ENCODE measurements at regions not wholly inside any gene's neighbourhood (a gene's known extent, or its start where the extent isn't known, plus 50 kb on each side); places are given as distances from the start of the nearest gene placed in this dataset.

DNA sequence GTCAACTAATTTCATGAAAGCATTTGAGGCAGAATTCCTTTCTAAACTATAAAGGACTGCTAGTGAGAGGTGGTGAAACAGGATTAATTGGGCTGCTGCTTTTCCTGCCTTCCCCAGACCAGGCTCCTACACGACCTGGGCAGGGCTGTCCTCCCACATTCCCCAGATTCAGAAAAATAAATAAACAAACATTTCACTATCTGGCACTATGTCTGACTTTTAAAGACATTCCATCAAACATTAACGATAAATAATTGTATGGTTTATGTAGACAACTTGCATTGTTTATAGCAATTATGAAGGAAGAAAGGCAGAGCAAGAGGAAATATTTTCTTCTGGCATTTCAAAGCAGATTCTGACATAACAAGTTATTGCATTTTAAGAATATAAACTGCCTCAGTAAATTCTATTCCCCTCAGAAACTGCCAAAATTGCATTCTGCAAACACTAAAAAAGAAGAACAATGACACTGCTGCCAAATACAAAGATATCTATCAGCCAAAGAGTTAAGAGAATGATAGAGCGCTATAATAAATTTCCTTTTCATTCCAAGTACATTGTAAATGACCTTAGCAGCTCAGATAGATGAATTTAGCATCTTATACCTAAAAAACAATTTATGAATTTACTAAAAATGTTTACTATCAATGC, 214.7 kb upstream of the INTU start:
- no peaks in the 10 kb centered on the region for H3K4me1 ChIP-seq (ENCODE audit: control insufficient read depth in 4 of 4, insufficient read depth in 4 of 4, low read length in 3 of 4)
- no peak overlapping the region for H3K9ac ChIP-seq (ENCODE audit: low read depth in 1 of 2, low read length in 2 of 2)
- H3K4me3 ChIP-seq (ENCODE audit: low read depth in 1 of 3, low read length in 3 of 3) = no peak overlapping the region
- H3K27me3 ChIP-seq (ENCODE audit: control insufficient read depth in 4 of 4, insufficient read depth in 4 of 4, low read length in 3 of 4) = no peaks in the 10 kb centered on the region
- DNase-seq (ENCODE audit: low spot score) = no peak
- 44% methylated on average over 3 of the region's 3 CpGs for WGBS
- no peak overlapping the region for H3K27ac ChIP-seq (ENCODE audit: low read depth in 1 of 2, low read length in 2 of 2)
- TF ChIP-seq GABPA (IDR thresholded peaks at IDR 0.05 in 1 of 2, conservative IDR thresholded peaks at IDR 0.05 in 1 of 2) (no peak), EGR1 (IDR thresholded peaks at IDR 0.05; ENCODE audit: low read depth in 2 of 2) (no peak), TAF1 (conservative IDR thresholded peaks at IDR 0.05) (no peak), JUND (IDR thresholded peaks at IDR 0.05) (no peak), SP1 (IDR thresholded peaks at IDR 0.05) (no peak), YY1 (IDR thresholded peaks at IDR 0.05) (no peak), MAX (IDR thresholded peaks at IDR 0.05) (no peak), HNF4G (IDR thresholded peaks at IDR 0.05) (no peak), FOXA2 (IDR thresholded peaks at IDR 0.05) (no peak), HNF4A (conservative IDR thresholded peaks at IDR 0.05) (no peak)
- TF ChIP-seq, protein P1, sequence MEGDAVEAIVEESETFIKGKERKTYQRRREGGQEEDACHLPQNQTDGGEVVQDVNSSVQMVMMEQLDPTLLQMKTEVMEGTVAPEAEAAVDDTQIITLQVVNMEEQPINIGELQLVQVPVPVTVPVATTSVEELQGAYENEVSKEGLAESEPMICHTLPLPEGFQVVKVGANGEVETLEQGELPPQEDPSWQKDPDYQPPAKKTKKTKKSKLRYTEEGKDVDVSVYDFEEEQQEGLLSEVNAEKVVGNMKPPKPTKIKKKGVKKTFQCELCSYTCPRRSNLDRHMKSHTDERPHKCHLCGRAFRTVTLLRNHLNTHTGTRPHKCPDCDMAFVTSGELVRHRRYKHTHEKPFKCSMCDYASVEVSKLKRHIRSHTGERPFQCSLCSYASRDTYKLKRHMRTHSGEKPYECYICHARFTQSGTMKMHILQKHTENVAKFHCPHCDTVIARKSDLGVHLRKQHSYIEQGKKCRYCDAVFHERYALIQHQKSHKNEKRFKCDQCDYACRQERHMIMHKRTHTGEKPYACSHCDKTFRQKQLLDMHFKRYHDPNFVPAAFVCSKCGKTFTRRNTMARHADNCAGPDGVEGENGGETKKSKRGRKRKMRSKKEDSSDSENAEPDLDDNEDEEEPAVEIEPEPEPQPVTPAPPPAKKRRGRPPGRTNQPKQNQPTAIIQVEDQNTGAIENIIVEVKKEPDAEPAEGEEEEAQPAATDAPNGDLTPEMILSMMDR (IDR thresholded peaks at IDR 0.05; ENCODE audit: low read depth, low read length, missing input control) = no peak
- H3K9me3 ChIP-seq (ENCODE audit: control insufficient read depth in 4 of 4, low read length in 3 of 4) = no peaks in the 10 kb centered on the region
- no peaks in the 10 kb centered on the region for H3K36me3 ChIP-seq (ENCODE audit: control insufficient read depth in 4 of 4, insufficient read depth in 3 of 4, low read depth in 1 of 4, low read length in 3 of 4)

DNA sequence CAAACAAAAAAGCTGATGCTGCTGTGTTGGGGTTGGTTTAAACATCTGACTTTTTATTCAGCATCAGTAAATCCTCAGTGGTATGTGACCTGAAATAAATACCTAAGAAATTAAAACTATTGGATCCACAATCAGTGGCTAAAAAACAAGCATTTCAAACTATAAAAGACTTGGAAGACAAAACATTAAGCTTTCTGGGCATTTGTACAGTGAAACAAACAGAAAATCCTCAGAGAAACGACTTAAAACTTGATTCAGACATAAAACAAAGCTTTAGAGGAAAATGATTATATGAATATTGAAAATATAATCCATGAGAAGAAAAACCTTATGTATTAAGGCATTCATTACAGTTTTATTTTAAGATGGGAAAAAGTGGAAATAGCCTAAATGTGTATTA, 213.3 kb upstream of the INTU start:
- H3K27ac ChIP-seq (ENCODE audit: low read depth in 1 of 2, low read length in 2 of 2) = no peak overlapping the region
- no peaks in the 10 kb centered on the region for H3K9me3 ChIP-seq (ENCODE audit: control insufficient read depth in 4 of 4, low read length in 3 of 4)
- H3K4me1 ChIP-seq (ENCODE audit: control insufficient read depth in 4 of 4, insufficient read depth in 4 of 4, low read length in 3 of 4) = no peaks in the 10 kb centered on the region
- no peaks in the 10 kb centered on the region for H3K27me3 ChIP-seq (ENCODE audit: control insufficient read depth in 4 of 4, insufficient read depth in 4 of 4, low read length in 3 of 4)
- no peak for TF ChIP-seq ATF3 (IDR thresholded peaks at IDR 0.05)
- TF ChIP-seq NR2F2 (IDR thresholded peaks at IDR 0.05) = no peak
- TF ChIP-seq JUND (IDR thresholded peaks at IDR 0.05) = no peak
- no peak for TF ChIP-seq RXRA (IDR thresholded peaks at IDR 0.05)
- TF ChIP-seq HNF4A (conservative IDR thresholded peaks at IDR 0.05) = no peak
- TF ChIP-seq, protein P2, sequence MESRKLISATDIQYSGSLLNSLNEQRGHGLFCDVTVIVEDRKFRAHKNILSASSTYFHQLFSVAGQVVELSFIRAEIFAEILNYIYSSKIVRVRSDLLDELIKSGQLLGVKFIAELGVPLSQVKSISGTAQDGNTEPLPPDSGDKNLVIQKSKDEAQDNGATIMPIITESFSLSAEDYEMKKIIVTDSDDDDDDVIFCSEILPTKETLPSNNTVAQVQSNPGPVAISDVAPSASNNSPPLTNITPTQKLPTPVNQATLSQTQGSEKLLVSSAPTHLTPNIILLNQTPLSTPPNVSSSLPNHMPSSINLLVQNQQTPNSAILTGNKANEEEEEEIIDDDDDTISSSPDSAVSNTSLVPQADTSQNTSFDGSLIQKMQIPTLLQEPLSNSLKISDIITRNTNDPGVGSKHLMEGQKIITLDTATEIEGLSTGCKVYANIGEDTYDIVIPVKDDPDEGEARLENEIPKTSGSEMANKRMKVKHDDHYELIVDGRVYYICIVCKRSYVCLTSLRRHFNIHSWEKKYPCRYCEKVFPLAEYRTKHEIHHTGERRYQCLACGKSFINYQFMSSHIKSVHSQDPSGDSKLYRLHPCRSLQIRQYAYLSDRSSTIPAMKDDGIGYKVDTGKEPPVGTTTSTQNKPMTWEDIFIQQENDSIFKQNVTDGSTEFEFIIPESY (IDR thresholded peaks at IDR 0.05) = no peak
- no peak for TF ChIP-seq MAX (IDR thresholded peaks at IDR 0.05)
- no peak for TF ChIP-seq EGR1 (IDR thresholded peaks at IDR 0.05; ENCODE audit: low read depth in 2 of 2)
- no peak for TF ChIP-seq TAF1 (conservative IDR thresholded peaks at IDR 0.05)
- no peak for TF ChIP-seq YY1 (IDR thresholded peaks at IDR 0.05)
- no peak overlapping the region for H3K4me3 ChIP-seq (ENCODE audit: low read depth in 1 of 3, low read length in 3 of 3)
- 22% methylated on average over 1 of the region's 1 CpG for WGBS
- H3K9ac ChIP-seq (ENCODE audit: low read depth in 1 of 2, low read length in 2 of 2) = no peak overlapping the region
- no peaks in the 10 kb centered on the region for H3K36me3 ChIP-seq (ENCODE audit: control insufficient read depth in 4 of 4, insufficient read depth in 3 of 4, low read depth in 1 of 4, low read length in 3 of 4)
- DNase-seq (ENCODE audit: low spot score) = no peak
